ENCODE measurements at regions not wholly inside any gene's neighbourhood (a gene's known extent, or its start where the extent isn't known, plus 50 kb on each side); places are given as distances from the start of the nearest gene placed in this dataset.

- in situ Hi-C loops (cut with MboI; ENCODE audit: low pct_unique_long_range_greater_than_20kb in 2 of 9, low sequenced_read_pairs in 9 of 9, unreplicated experiment in 9 of 9) = no loop called here
- H3K4me1 ChIP-seq (replicated peaks in 1 of 2) = peaks cover 0 to 24% of the 10 kb centered on the region in 2 donors
- WGBS, 10 experiments = 0 to 100% (median 72%) methylated on average over 1 of the region's 1 CpG; no CpG with 5 or more reads in 4 of the 10 experiments
- peak in 1 of 8 experiments; percentile 95 for ATAC-seq (replicated peaks in 6 of 8)
- no peak overlapping the region for H3K27ac ChIP-seq
- H3K4me3 ChIP-seq = no peak overlapping the region
These were observed 651.5 kb upstream of the RIOK2 start for GRCh38 chr5:97834561-97834960.

DNA sequence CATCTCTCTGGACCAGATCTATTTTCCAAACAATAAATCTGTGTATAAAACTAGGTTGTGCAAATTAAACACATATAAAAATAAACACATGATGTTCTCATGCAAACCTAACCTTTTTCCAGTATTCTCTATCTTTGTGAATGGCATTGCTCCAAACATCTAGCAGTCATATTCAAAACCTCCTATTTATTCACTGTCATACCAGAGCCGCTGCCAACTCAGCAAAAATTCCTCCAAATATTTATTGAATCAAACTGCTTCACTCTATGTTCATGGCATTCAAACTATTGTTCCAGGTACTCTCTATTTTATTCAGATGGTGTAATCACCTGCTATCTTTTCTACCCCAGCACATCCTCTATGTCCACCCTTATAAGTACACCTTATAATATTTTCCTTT lies 652.1 kb upstream of the RIOK2 start:
- WGBS, 10 experiments = 45 to 100% (median 90%) methylated on average over 1 of the region's 1 CpG; no CpG with 5 or more reads in 1 of the 10 experiments
- in situ Hi-C loops (cut with MboI; ENCODE audit: low pct_unique_long_range_greater_than_20kb in 2 of 9, low sequenced_read_pairs in 9 of 9, unreplicated experiment in 9 of 9) = no loop called here
- Histone ChIP-seq H3K4me1 (replicated peaks in 1 of 2) (peaks cover 0 to 24% of the 10 kb centered on the region in 2 donors), H3K4me3 (no peak overlapping the region), H3K27ac (no peak overlapping the region)
- ATAC-seq (replicated peaks in 6 of 8) = peak in 1 of 8 experiments; percentile 30

DNA sequence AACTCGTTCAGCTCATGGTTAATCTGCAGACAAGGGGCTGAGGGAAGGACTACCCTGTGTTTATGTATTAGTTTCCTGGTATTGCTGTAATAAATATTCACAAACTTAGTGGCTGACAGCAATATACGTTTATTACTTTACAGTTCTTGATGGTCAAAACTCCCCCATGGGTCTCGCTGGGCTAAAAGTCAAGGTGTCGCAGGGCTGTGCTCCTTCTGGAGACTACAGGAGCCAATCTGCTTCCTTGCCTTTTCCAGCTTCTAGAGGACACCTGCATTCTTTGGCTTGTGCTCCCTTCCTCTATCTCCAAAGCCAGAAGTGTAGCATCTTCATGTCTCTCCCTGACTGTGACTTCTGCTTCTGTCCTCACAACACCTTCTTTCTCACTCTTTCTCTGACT lies 653.8 kb upstream of the RIOK2 start:
- ATAC-seq (replicated peaks in 6 of 8) = no peak
- no peak overlapping the region for H3K27ac ChIP-seq
- H3K4me1 ChIP-seq (replicated peaks in 1 of 2) = peaks cover 0 to 24% of the 10 kb centered on the region in 2 donors
- WGBS, 10 experiments = 60 to 100% (median 92%) methylated on average over 1 to 4 of the region's 4 CpGs; no CpG with 5 or more reads in 2 of the 10 experiments
- in situ Hi-C loops (cut with MboI; ENCODE audit: low pct_unique_long_range_greater_than_20kb in 2 of 9, low sequenced_read_pairs in 9 of 9, unreplicated experiment in 9 of 9) = no loop called here
- no peak overlapping the region for H3K4me3 ChIP-seq

DNA sequence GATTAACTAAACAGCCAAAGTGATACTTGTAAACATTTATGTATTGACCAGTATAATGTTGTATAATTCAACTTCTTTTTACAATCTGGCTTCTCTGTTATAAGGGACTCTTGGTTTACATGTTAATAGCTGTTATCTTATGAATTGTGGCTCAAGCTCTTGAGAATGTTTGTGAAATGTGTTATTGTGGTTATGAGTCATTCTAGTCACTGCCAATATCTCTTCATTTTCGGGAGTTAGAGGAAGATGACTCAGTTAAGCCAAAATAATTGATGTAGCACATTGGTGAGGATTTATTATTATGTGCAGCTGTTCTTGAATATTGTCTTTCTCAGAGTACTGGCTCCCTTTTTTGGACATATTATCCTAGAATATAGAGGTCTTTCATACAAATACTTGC lies 655.2 kb upstream of the RIOK2 start:
- WGBS, 10 experiments = 0 to 57% (median 33%) methylated on average over 1 of the region's 1 CpG; no CpG with 5 or more reads in 3 of the 10 experiments
- peak; percentile 17 to 99 (median 84) for ATAC-seq (replicated peaks in 6 of 8)
- Histone ChIP-seq H3K27ac (no peak overlapping the region), H3K4me3 (no peak overlapping the region), H3K4me1 (replicated peaks in 1 of 2) (peaks cover 0 to 24% of the 10 kb centered on the region in 2 donors)
- in situ Hi-C loops (cut with MboI; ENCODE audit: low pct_unique_long_range_greater_than_20kb in 2 of 9, low sequenced_read_pairs in 9 of 9, unreplicated experiment in 9 of 9) = no loop called here

DNA sequence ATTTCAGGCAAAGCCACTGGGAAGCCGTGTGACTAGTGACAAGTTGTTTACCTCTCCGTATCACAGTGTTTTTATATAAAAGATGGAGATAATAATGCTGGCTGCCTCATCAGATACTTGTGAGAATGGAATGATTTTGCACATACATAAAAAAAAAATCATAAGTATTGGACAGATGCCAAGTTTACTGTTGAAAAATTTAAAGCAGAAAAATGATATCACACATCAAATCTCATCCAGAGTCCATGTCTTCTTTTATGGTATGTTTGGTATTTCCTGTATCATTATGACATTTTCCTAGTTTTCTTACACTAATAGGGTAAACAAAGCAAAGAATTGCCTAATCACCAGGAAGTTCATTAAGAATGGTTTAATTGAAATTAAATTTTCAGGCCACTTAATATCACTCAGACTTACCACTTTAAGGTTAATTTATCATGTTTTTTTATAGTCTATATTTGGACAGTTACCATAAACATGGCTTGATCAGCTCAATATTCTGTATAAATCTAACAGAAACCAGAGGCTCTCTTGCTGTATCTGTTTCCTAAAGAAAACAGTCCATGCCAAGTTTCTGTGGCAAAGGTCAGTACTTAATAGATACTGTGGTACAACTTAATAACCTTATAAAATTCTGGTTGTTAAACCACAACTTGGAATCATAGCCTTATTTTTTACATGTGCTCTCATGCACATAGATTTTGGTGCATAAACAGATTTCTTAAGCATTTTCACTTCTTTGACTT lies 656.5 kb upstream of the RIOK2 start:
- ATAC-seq (replicated peaks in 6 of 8) = no peak
- Histone ChIP-seq H3K27ac (no peak overlapping the region), H3K4me1 (replicated peaks in 1 of 2) (peaks cover 0 to 17% of the 10 kb centered on the region in 2 donors), H3K4me3 (no peak overlapping the region)
- in situ Hi-C loops (cut with MboI; ENCODE audit: low pct_unique_long_range_greater_than_20kb in 2 of 9, low sequenced_read_pairs in 9 of 9, unreplicated experiment in 9 of 9) = no loop called here
- 67 to 100% (median 92%) methylated on average over 1 to 2 of the region's 2 CpGs; no CpG with 5 or more reads in 1 of the 10 experiments for WGBS, 10 experiments

DNA sequence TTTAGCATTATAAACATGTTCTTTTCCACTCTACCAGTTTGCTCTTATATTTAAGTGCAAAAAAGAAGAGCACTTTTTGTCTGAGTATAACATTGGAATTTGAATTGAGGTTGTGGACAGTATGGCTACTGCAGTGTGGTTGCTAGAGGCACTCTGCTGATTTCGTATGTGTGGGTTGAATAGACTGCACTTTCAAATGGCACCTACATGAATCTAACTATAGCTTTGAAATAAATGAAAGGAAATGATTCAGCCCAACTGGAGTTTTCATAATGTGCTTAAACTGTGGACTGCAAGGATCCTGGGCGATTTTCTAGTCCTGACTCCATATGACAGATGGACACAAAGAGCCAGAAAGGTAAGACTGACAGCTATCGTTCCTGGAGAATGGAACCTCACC lies 657.6 kb upstream of the RIOK2 start:
- Histone ChIP-seq H3K4me1 (replicated peaks in 1 of 2) (peaks cover 0 to 15% of the 10 kb centered on the region in 2 donors), H3K4me3 (no peak overlapping the region), H3K27ac (no peak overlapping the region)
- in situ Hi-C loops (cut with MboI; ENCODE audit: low pct_unique_long_range_greater_than_20kb in 2 of 9, low sequenced_read_pairs in 9 of 9, unreplicated experiment in 9 of 9) = no loop called here
- ATAC-seq (replicated peaks in 6 of 8) = peak in 1 of 8 experiments; percentile 40
- 62 to 100% (median 85%) methylated on average over 1 to 3 of the region's 3 CpGs; no CpG with 5 or more reads in 1 of the 10 experiments for WGBS, 10 experiments

DNA sequence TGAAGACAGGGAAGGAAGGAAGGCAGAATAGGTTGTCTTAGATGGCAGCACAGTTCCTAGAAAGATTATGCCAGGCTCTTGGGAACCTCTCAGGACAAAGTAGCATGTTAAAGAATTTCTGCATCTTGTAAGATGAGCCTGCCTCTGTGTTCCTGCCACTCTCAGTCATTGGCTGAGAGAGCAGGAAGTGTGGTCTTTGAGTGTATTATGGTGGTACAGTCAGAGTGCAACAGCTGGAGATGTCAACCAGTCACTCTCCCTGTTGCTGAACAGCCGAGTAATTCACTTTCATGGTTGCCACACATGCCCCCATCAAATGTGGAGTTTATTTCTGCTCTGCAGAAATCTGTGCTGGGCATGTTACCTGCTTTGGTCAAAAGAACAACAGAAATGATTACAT lies 659.6 kb upstream of the RIOK2 start:
- Histone ChIP-seq H3K4me3 (no peak overlapping the region), H3K27ac (no peak overlapping the region), H3K4me1 (replicated peaks in 1 of 2) (peaks cover 0 to 30% of the 10 kb centered on the region in 2 donors)
- 60 to 100% (median 83%) methylated on average over 1 of the region's 1 CpG; no CpG with 5 or more reads in 4 of the 10 experiments for WGBS, 10 experiments
- no peak for ATAC-seq (replicated peaks in 6 of 8)
- in situ Hi-C loops (cut with MboI; ENCODE audit: low pct_unique_long_range_greater_than_20kb in 2 of 9, low sequenced_read_pairs in 9 of 9, unreplicated experiment in 9 of 9) = no loop called here

- H3K4me1 ChIP-seq (replicated peaks in 1 of 2) = peaks cover 0 to 23% of the 10 kb centered on the region in 2 donors
- no peak overlapping the region for H3K27ac ChIP-seq
- in situ Hi-C loops (cut with MboI; ENCODE audit: low pct_unique_long_range_greater_than_20kb in 2 of 9, low sequenced_read_pairs in 9 of 9, unreplicated experiment in 9 of 9) = no loop called here
- H3K4me3 ChIP-seq = no peak overlapping the region
- ATAC-seq (replicated peaks in 6 of 8) = no peak
- 60 to 100% (median 80%) methylated on average over 1 to 4 of the region's 4 CpGs; no CpG with 5 or more reads in 3 of the 10 experiments for WGBS, 10 experiments
These were observed 661.8 kb upstream of the RIOK2 start for GRCh38 chr5:97844797-97845196.

DNA sequence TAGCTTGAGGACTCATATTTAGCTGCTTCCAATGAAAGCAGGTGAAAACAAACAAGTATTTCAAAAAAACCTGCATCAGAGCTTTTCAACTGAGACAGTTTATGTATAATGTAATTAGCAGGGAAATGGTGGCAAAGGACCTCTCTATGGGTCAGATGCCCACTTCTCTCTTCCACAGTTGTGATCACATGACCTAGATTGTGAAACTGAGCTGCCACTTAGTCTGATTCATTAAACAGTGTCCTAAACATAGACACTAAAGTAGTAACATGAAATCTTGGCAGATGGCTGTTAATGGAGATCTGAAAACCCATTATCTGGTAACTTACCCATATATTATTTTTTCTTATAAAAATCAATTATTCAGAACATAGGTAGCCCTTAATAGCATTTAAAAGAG lies 663.6 kb upstream of the RIOK2 start:
- ATAC-seq (replicated peaks in 6 of 8) = peak in 3 of 8 experiments; percentile 35 to 69 (median 40)
- in situ Hi-C loops (cut with MboI; ENCODE audit: low pct_unique_long_range_greater_than_20kb in 2 of 9, low sequenced_read_pairs in 9 of 9, unreplicated experiment in 9 of 9) = no loop called here
- Histone ChIP-seq H3K27ac (no peak overlapping the region), H3K4me3 (no peak overlapping the region), H3K4me1 (replicated peaks in 1 of 2) (peaks cover 0 to 23% of the 10 kb centered on the region in 2 donors)

DNA sequence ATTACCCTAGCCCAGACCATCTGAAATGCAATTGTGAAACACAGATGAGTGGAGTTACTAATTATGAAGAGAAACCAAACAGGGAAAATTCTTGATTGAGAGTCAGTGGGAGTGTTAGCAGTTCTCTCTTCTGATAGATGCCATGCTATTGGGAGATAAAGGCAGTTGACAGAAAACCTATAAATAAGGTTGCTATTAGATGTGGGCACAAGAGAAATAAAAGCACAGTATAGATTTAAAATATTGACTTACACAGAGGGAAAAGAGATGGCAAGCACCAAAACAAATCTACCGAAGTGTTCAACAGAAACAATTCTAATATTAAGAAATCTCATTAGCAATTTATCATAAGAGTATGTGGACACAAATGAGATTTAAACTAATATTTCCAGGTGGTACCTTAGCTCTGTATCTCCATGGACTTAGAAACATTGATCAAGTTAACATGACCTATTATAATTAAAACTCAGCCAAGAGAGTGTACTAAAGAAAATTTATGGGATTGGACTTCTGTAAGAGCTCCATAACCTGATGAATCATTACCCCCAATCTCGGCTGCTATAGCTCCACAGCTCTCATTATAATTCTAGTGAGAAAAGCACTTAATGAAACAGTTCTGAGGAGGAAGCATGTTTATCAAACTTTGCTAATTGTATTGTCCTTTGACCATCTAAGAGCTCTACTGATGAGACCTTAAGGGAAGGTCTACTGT lies 665.0 kb upstream of the RIOK2 start:
- Histone ChIP-seq H3K4me3 (no peak overlapping the region), H3K27ac (no peak overlapping the region), H3K4me1 (replicated peaks in 1 of 2) (peaks cover 0 to 23% of the 10 kb centered on the region in 2 donors)
- peak in 5 of 8 experiments; percentile 78 to 93 (median 90) for ATAC-seq (replicated peaks in 6 of 8)
- in situ Hi-C loops (cut with MboI; ENCODE audit: low pct_unique_long_range_greater_than_20kb in 2 of 9, low sequenced_read_pairs in 9 of 9, unreplicated experiment in 9 of 9) = no loop called here
- WGBS, 10 experiments = 0 to 86% (median 75%) methylated on average over 1 to 2 of the region's 2 CpGs; no CpG with 5 or more reads in 3 of the 10 experiments

GRCh38 chr5:97851036-97851435 lies 668.0 kb upstream of the RIOK2 start:
- in situ Hi-C loops (cut with MboI; ENCODE audit: low pct_unique_long_range_greater_than_20kb in 2 of 9, low sequenced_read_pairs in 9 of 9, unreplicated experiment in 9 of 9) = no loop called here
- Histone ChIP-seq H3K4me1 (replicated peaks in 1 of 2) (peaks cover 0 to 22% of the 10 kb centered on the region in 2 donors), H3K4me3 (no peak overlapping the region), H3K27ac (no peak overlapping the region)
- 57 to 100% (median 75%) methylated on average over 1 of the region's 1 CpG; no CpG with 5 or more reads in 2 of the 10 experiments for WGBS, 10 experiments
- ATAC-seq (replicated peaks in 6 of 8) = no peak

DNA sequence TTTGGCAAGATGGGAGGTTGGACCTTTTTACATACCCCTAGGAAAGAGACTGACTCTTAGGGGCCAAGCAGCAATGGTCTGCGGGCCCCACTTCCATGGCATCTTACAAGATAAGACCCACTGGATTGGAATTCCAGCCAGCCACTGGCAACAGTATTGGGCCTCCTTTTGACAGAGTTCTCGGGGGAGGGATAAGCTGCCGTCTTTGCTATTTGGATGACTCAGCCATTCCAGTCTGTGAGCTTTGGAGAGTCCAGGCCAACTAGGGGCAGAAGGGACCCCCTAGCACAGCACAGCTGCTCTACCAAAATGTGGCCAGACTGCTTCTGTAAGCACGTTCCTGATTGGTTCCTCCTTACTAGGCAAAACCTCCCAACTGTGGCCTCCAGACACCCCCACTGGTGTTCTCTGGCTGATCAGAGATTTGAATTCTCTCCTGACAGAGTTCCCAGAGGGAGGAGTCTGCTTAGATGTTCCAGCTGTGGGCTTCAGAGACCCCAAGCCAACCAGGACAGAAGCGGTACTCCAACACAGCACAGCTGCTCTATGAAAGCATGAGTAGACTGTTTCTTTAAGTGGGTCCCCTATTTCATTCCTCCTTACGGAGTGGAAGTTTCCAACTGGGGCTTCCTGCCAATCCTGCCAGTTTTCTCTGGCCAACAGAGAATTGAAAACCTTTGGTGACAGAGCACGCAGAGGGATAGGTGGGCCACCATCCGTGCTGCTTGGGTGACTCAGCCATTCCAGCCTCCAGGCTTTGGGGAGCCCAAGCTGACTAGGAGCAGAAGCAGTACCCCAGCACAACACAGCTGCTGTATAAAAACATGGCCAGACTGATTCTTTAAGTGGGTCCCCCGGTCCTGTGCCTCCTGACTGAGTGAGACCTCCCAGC lies 672.1 kb upstream of the RIOK2 start:
- no peak for ATAC-seq (replicated peaks in 6 of 8)
- Histone ChIP-seq H3K27ac (no peak overlapping the region), H3K4me3 (no peak overlapping the region), H3K4me1 (replicated peaks in 1 of 2) (no peaks in the 10 kb centered on the region)
- in situ Hi-C loops (cut with MboI; ENCODE audit: low pct_unique_long_range_greater_than_20kb in 2 of 9, low sequenced_read_pairs in 9 of 9, unreplicated experiment in 9 of 9) = no loop called here
- WGBS, 10 experiments = 33 to 100% (median 92%) methylated on average over 1 to 8 of the region's 9 CpGs; no CpG with 5 or more reads in 2 of the 10 experiments
